GM12878 (cell line): ENCODE measurements at regions not wholly inside any gene's neighbourhood (a gene's known extent, or its start where the extent isn't known, plus 50 kb on each side); places are given as distances from the start of the nearest gene placed in this dataset.
"Not testable (repeated sequence)": the region's sequence is repeated elsewhere in the genome, so short reads cannot be mapped to it uniquely, and the experiment has no call there.

Experiments
- ATAC-seq: fragments of 200-7000 bp; cut with Tn5 transposase; 3 replicates; pipeline ENCODE4 v1.9.1; 2020; ENCODE audit warnings: mild to moderate bottlenecking, moderate library complexity
- BruUV-seq: library from RNA; stranded (reverse); fragments of 400-500 nt; replicated peaks from 2 replicates; lab custom pipeline; 2021; lab: Mats Ljungman, UMichigan
- CTCF ChIA-PET: fragments of 300-600 bp; sonication (Branson Sonifier 250); formaldehyde crosslinking; extraction: SDS; loops from one replicate; lab custom pipeline; 2021; ENCODE audit warnings: inconsistent platforms; lab: Yijun Ruan, JAX
- POLR2A ChIA-PET: fragments of 350-600 bp; formaldehyde crosslinking; extraction: SDS; loops from one replicate; lab custom pipeline; 2021; ENCODE audit warnings: inconsistent platforms; lab: Charles Lee
- RAD21 ChIA-PET: fragments of 300-600 bp; sonication (Branson Sonifier 250); formaldehyde crosslinking; loops from one replicate; lab custom pipeline; 2023; ENCODE audit warnings: antibody characterized with exemption; ENCODE audit not compliant: unreplicated experiment; lab: Charles Lee
- SMC1A ChIA-PET: fragments of 300-600 bp; sonication (Branson Sonifier 250); formaldehyde crosslinking; loops from one replicate; lab custom pipeline; 2023; ENCODE audit not compliant: unreplicated experiment, uncharacterized antibody; lab: Charles Lee
- DNase-seq: peaks from one replicate; pipeline ENCODE4 v3.0.0-alpha.2; 2011; ENCODE audit warnings: low read depth, low spot score
- FAIRE-seq: peaks from 3 replicates; lab custom pipeline; 2011; peaks lifted over from hg19 to GRCh38; lab: Jason Lieb, UNC
- H2AFZ ChIP-seq: 2 replicates; pipeline ENCODE4 v1.6.0; 2011; ENCODE audit warnings: low read depth, low read length, control low read depth; ENCODE audit not compliant: control insufficient read depth
- H3K27ac ChIP-seq: 2 replicates; pipeline ENCODE4 v1.5.1; 2011; ENCODE audit warnings: control low read depth; ENCODE audit not compliant: control insufficient read depth, insufficient read depth
- H3K27me3 ChIP-seq, 2 experiments: replicated peaks in 1 of 2; 2 replicates each; pipeline versions ENCODE4 v1.6.0 to v1.6.1; 2011; ENCODE audit warnings: low read length in 1 of 2; ENCODE audit not compliant: control insufficient read depth in 2 of 2, insufficient read depth in 2 of 2
- H3K36me3 ChIP-seq, 2 experiments: 2 replicates each; pipeline ENCODE4 v1.5.1; 2011; ENCODE audit warnings: low read length in 1 of 2; ENCODE audit not compliant: control insufficient read depth in 2 of 2, insufficient read depth in 2 of 2
- H3K4me1 ChIP-seq: 2 replicates; pipeline ENCODE4 v1.6.1; 2011; ENCODE audit warnings: mild to moderate bottlenecking, low read length, moderate library complexity, mixed read lengths; ENCODE audit not compliant: control insufficient read depth, insufficient read depth
- H3K4me2 ChIP-seq: 2 replicates; pipeline ENCODE4 v1.6.0; 2011; ENCODE audit warnings: control low read depth; ENCODE audit not compliant: control insufficient read depth, insufficient read depth
- H3K4me3 ChIP-seq: fragments of 200-600 bp; sonication (generic); 2 replicates; pipeline ENCODE4 v1.5.1; 2016
- H3K79me2 ChIP-seq: 2 replicates; pipeline ENCODE4 v1.6.0; 2011; ENCODE audit warnings: low read length; ENCODE audit not compliant: control insufficient read depth, insufficient read depth
- H3K9ac ChIP-seq: 2 replicates; pipeline ENCODE4 v1.8.0; 2011; ENCODE audit warnings: low read length, control low read depth, mixed read lengths; ENCODE audit not compliant: control insufficient read depth, insufficient read depth
- H3K9me3 ChIP-seq: replicated peaks from 3 replicates; pipeline ENCODE4 v1.5.1; 2011; ENCODE audit warnings: mild to moderate bottlenecking, low read length; ENCODE audit not compliant: control insufficient read depth, insufficient read depth
- H4K20me1 ChIP-seq: 2 replicates; pipeline ENCODE4 v1.6.0; 2011; ENCODE audit not compliant: control insufficient read depth, insufficient read depth
- ATF7 ChIP-seq: fragments of 450-650 bp; IDR thresholded peaks from 2 replicates; pipeline ENCODE4 v1.6.1; 2016; ENCODE audit warnings: low read depth, mild to moderate bottlenecking
- EED ChIP-seq: sonication (generic); IDR thresholded peaks from 2 replicates; pipeline ENCODE4 v1.6.1; 2016; ENCODE audit warnings: antibody characterized with exemption, low read depth
- SUPT20H ChIP-seq: IDR thresholded peaks from 2 replicates; pipeline ENCODE4 v1.6.1; 2011; ENCODE audit warnings: low read depth, mild to moderate bottlenecking, low read length, moderate library complexity, borderline replicate concordance; ENCODE audit not compliant: control insufficient read depth
- WGBS: methylation state at CpG from one replicate; pipeline ENCODE4 v1.1.6; 2016; ENCODE audit warnings: low lambda C conversion rate; ENCODE audit not compliant: insufficient replicate concordance, insufficient coverage; ENCODE audit errors: missing lambda C conversion rate; 5-methylcytosine and 5-hydroxymethylcytosine counted together
- in situ Hi-C: fragments of 300-500 bp; cut with MboI; formaldehyde crosslinking; loops from 9 replicates; pipeline ENCODE4 v1.14.3; 2018; ENCODE audit warnings: mixed read lengths
- intact Hi-C: fragments of 100-400 bp; cut with micrococcal nuclease; formaldehyde crosslinking; loops from one replicate; pipeline ENCODE4 v1.14.2; 2022; ENCODE audit not compliant: unreplicated experiment

DNA sequence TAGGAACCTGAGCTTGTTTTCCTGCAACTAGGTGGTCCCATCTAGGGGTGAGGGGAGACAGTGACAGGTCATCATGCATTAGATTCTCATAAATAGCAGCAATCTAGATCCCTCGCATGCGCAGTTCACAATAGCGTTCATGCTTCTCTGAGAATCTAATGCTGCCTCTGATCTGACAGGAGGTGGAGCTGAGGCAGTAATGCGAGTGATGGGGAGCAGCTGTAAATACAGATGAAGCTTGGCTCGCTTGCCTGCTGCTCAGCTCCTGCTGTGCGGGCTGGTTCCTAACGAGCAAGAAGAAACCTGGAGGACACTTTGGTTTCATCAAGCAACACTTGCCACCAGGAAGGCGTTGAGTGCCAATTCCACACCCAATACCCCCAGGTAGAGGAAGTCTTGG lies 95.1 kb upstream of the OLIG2 start:
- Histone ChIP-seq H3K36me3 (no peaks in the 10 kb centered on the region), H3K4me1 (peaks cover 31% of the 10 kb centered on the region), H2AFZ (no peak overlapping the region), H3K27me3 (no peaks in the 10 kb centered on the region), H4K20me1 (no peaks in the 10 kb centered on the region), H3K4me2 (no peak overlapping the region), H3K27ac (no peak overlapping the region), H3K9ac (no peak overlapping the region), H3K4me3 (no peak overlapping the region), H3K9me3 (peaks cover 2% of the 10 kb centered on the region), H3K79me2 (no peaks in the 10 kb centered on the region)
- ChIA-PET POLR2A (no interaction called here), RAD21 (interaction anchor here (0.6 to 2.0 kb wide), 3 partner anchors 9 to 711 kb away, joined by 3 to 9 read pairs (median 7); partner anchors contain the start of gene CRYZL1), CTCF (interaction anchor here (0.6 to 3.2 kb wide), 3 partner anchors 10 to 266 kb away, joined by 3 to 19 read pairs (median 14); no protein-coding TSS in a partner anchor), SMC1A (interaction anchor here (0.9 to 3.2 kb wide), 3 partner anchors 10 to 265 kb away, joined by 4 to 25 read pairs (median 5); no protein-coding TSS in a partner anchor)
- BruUV-seq = no TSS peak
- FAIRE-seq = no peak
- TF ChIP-seq EED = no peak
- TF ChIP-seq ATF7 = no peak
- TF ChIP-seq SUPT20H = no peak
- WGBS = 96% methylated on average over 8 of the region's 8 CpGs
- no peak for ATAC-seq
- in situ Hi-C loops (loop anchor here (10.0 kb wide), 1 partner anchor 514 kb away; no protein-coding TSS in a partner anchor), intact Hi-C loops (no loop called here)
- DNase-seq = no peak

DNA sequence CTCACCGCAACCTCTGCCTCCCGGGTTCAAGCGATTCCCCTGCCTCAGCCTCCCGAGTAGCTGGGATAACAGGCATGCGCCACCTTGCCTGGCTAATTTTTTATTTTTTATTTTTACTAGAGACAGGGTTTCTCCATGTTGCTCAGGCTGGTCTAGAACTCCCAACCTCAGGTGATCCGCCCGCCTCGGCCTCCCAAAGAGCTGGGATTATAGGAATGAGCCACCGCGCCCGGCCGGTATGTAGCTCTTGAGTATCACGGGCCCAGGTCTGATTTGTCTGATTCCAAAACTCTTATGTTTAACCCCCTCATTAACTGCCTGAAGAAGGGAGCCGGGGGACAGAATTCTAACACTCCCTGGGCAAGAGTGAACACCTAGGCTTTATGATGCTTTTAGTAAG lies 91.7 kb upstream of the OLIG2 start:
- H3K4me3 ChIP-seq, RAD21 ChIA-PET, BruUV-seq, H3K27ac ChIP-seq, H2AFZ ChIP-seq, H3K36me3 ChIP-seq, DNase-seq, H3K79me2 ChIP-seq, FAIRE-seq, H3K4me2 ChIP-seq, H3K9me3 ChIP-seq, H4K20me1 ChIP-seq, ATAC-seq, H3K9ac ChIP-seq, H3K27me3 ChIP-seq, intact Hi-C loops: not testable (repeated sequence)
- SMC1A ChIA-PET = interaction anchor here (1.0 kb wide), 1 partner anchor 9 kb away, joined by 3 read pairs; no protein-coding TSS in a partner anchor
- POLR2A ChIA-PET = interaction anchor here (0.6 kb wide), 1 partner anchor 472 kb away, joined by 4 read pairs; no protein-coding TSS in a partner anchor
- CTCF ChIA-PET = interaction anchor here (0.9 to 1.0 kb wide), 2 partner anchors 11 to 16 kb away, joined by 3 read pairs; no protein-coding TSS in a partner anchor
- WGBS = 92% methylated on average over 13 of the region's 14 CpGs
- H3K4me1 ChIP-seq = peaks cover 31% of the 10 kb centered on the region
- in situ Hi-C loops = loop anchor here (10.0 kb wide), 1 partner anchor 511 kb away; no protein-coding TSS in a partner anchor
